ENCODE measurements at regions not wholly inside any gene's neighbourhood (a gene's known extent, or its start where the extent isn't known, plus 50 kb on each side); places are given as distances from the start of the nearest gene placed in this dataset.

- WGBS (ENCODE audit: low lambda C conversion rate) = 38% methylated on average over 4 of the region's 5 CpGs
- no peaks in the 10 kb centered on the region; a peak in 1 of 4 replicates for H3K4me1 ChIP-seq (ENCODE audit: control insufficient read depth in 1 of 2, insufficient read depth in 2 of 2, low read depth in 1 of 2, low read length in 1 of 2)
- POLR2A ChIA-PET = no interaction called here
Observed at GRCh38 chr19:30217461-30217860, 154.7 kb upstream of the ZNF536 start.

GRCh38 chr19:30219702-30220101, 152.5 kb upstream of the ZNF536 start:
- Histone ChIP-seq H3K79me2 (ENCODE audit: insufficient read depth) (no peaks in the 10 kb centered on the region), H3K9me2 (no peaks in the 10 kb centered on the region), H3K9ac (no peak overlapping the region), H3K27me3 (ENCODE audit: insufficient read depth) (no peaks in the 10 kb centered on the region; the same call in 1 of the 2 replicates), H3K4me2 (no peak overlapping the region), H3K4me1 (ENCODE audit: control insufficient read depth in 1 of 2, insufficient read depth in 2 of 2, low read depth in 1 of 2, low read length in 1 of 2) (peaks cover 0 to 3% of the 10 kb centered on the region in 2 experiments; a peak in 1 of 4 replicates), H3F3A (replicated peaks; ENCODE audit: insufficient read depth) (no peaks in the 10 kb centered on the region), H3K4me3 (ENCODE audit: low read depth in 2 of 2, low read length in 1 of 2) (no peak overlapping the region), H3K27ac (ENCODE audit: low read depth in 2 of 2, low read length in 1 of 2) (no peak overlapping the region), H4K20me1 (ENCODE audit: insufficient read depth) (no peaks in the 10 kb centered on the region), H3K9me3 (no peaks in the 10 kb centered on the region), H3K36me3 (replicated peaks in 1 of 2; ENCODE audit: control insufficient read depth in 1 of 2, insufficient read depth in 2 of 2, low read length in 1 of 2) (no peaks in the 10 kb centered on the region), H2AFZ (ENCODE audit: low read depth) (no peak overlapping the region)
- TF ChIP-seq, protein P1, sequence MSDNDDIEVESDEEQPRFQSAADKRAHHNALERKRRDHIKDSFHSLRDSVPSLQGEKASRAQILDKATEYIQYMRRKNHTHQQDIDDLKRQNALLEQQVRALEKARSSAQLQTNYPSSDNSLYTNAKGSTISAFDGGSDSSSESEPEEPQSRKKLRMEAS (IDR thresholded peaks at IDR 0.05; ENCODE audit: low read depth) = no peak
- TF ChIP-seq GATA2 (CRISPR knock-in tag; IDR thresholded peaks at IDR 0.05) = 0 out of 2 replicates have a peak, but pooled peaks have one; percentile 16
- peak; percentile 62 for DNase-seq
- 52% methylated on average over 4 of the region's 5 CpGs for WGBS (ENCODE audit: low lambda C conversion rate)
- CTCF ChIA-PET = interaction anchor here (1.4 kb wide), 1 partner anchor 25 kb away, joined by 3 read pairs; no protein-coding TSS in a partner anchor
- POLR2A ChIA-PET = no interaction called here

More at GRCh38 chr19:30217461-30217860, 154.7 kb upstream of the ZNF536 start:
- Histone ChIP-seq H3K9ac (no peak overlapping the region), H3K4me2 (no peak overlapping the region), H3K27ac (ENCODE audit: low read depth in 2 of 2, low read length in 1 of 2) (no peak overlapping the region), H4K20me1 (ENCODE audit: insufficient read depth) (no peaks in the 10 kb centered on the region), H3K79me2 (ENCODE audit: insufficient read depth) (no peaks in the 10 kb centered on the region), H3K4me3 (ENCODE audit: low read depth in 2 of 2, low read length in 1 of 2) (no peak overlapping the region), H3K36me3 (replicated peaks in 1 of 2; ENCODE audit: control insufficient read depth in 1 of 2, insufficient read depth in 2 of 2, low read length in 1 of 2) (no peaks in the 10 kb centered on the region), H2AFZ (ENCODE audit: low read depth) (no peak overlapping the region), H3K27me3 (ENCODE audit: insufficient read depth) (no peaks in the 10 kb centered on the region), H3K9me2 (no peaks in the 10 kb centered on the region), H3F3A (replicated peaks; ENCODE audit: insufficient read depth) (no peaks in the 10 kb centered on the region), H3K9me3 (no peaks in the 10 kb centered on the region)
- no peak for DNase-seq
- TF ChIP-seq TAF1 (IDR thresholded peaks at IDR 0.05; ENCODE audit: borderline replicate concordance, low read depth, low read length) (no peak), TEAD4 (IDR thresholded peaks at IDR 0.05; ENCODE audit: borderline replicate concordance, insufficient read depth) (no peak), EZH2phosphoT487 (IDR thresholded peaks at IDR 0.05; ENCODE audit: borderline replicate concordance, low read depth) (no peak), RFX5 (IDR thresholded peaks at IDR 0.05; ENCODE audit: low read length) (no peak), IRF3 (IDR thresholded peaks at IDR 0.05; ENCODE audit: low read depth, low read length) (no peak), NRF1 (IDR thresholded peaks at IDR 0.05; ENCODE audit: low read depth, low read length) (no peak), PBX3 (IDR thresholded peaks at IDR 0.05) (no peak), TCF12 (IDR thresholded peaks at IDR 0.05) (no peak), SIN3A (IDR thresholded peaks at IDR 0.05; ENCODE audit: borderline replicate concordance, low read depth, low read length) (no peak)
- CTCF ChIA-PET = interaction anchor here (0.7 to 1.2 kb wide), 4 partner anchors 9 to 458 kb away, joined by 3 read pairs; no protein-coding TSS in a partner anchor

All from SK-N-SH (cell line).